Vagina (tissue), 2 donors: ENCODE measurements at regions not wholly inside any gene's neighbourhood (a gene's known extent, or its start where the extent isn't known, plus 50 kb on each side); places are given as distances from the start of the nearest gene placed in this dataset.

ENCODE experiments used
- CTCF ChIP-seq, 3 experiments: fragments of 450-650 bp in 2 of 3; fragments of 200-600 bp in 1 of 3; sonication (generic) in 1 of 3; IDR thresholded peaks; one replicate each; pipeline ENCODE4 v1.5.1; 2017 to 2019; ENCODE audit warnings: antibody characterized with exemption in 3 of 3, mild to moderate bottlenecking in 2 of 3, moderate library complexity in 2 of 3
- POLR2A ChIP-seq, 2 donors: fragments of 450-650 bp; IDR thresholded peaks; one replicate each; pipeline ENCODE4 v1.6.1; 2017; ENCODE audit warnings: antibody characterized with exemption in 2 of 2, mild to moderate bottlenecking in 2 of 2, moderate library complexity in 2 of 2

GRCh38 chr1:83123019-83123418, 875.9 kb downstream of the TTLL7 start:
- TF ChIP-seq CTCF (IDR thresholded peaks at IDR 0.05) (no peak), POLR2A (IDR thresholded peaks at IDR 0.05) (no peak)
